Hematopoietic multipotent progenitor cell treated with erythropoietin and hydrocortisone succinate and interleukin-3 and kit ligand, for 15 days (in vitro differentiated cells): ENCODE measurements at regions not wholly inside any gene's neighbourhood (a gene's known extent, or its start where the extent isn't known, plus 50 kb on each side); places are given as distances from the start of the nearest gene placed in this dataset.

Experiments used
- DNase-seq: peaks from one replicate; pipeline ENCODE4 v3.0.0-alpha.2; 2015; ENCODE audit warnings: low spot score

- peak; percentile 16 for DNase-seq
These were observed 133.8 kb upstream of the NUDT4 start for GRCh38 chr12:93243689-93244513.

GRCh38 chr12:93244514-93245077 is 133.1 kb upstream of the NUDT4 start:
- DNase-seq: peak; percentile 18

- peak; percentile 17 for DNase-seq
These were observed 132.2 kb upstream of the NUDT4 start for GRCh38 chr12:93245543-93245942.

GRCh38 chr12:93247313-93247991 is 130.3 kb upstream of the NUDT4 start:
- DNase-seq: no peak

- DNase-seq: no peak
These were observed 125.5 kb upstream of the NUDT4 start for GRCh38 chr12:93252221-93252620.

GRCh38 chr12:93254911-93255310 is 122.8 kb upstream of the NUDT4 start:
- DNase-seq: no peak

- DNase-seq: no peak
These were observed 121.3 kb upstream of the NUDT4 start for GRCh38 chr12:93256256-93256969.

- no peak for DNase-seq
These were observed 116.1 kb upstream of the NUDT4 start for GRCh38 chr12:93261505-93262094.

GRCh38 chr12:93272997-93273396 is 104.7 kb upstream of the NUDT4 start:
- DNase-seq: no peak

- no peak for DNase-seq
These were observed 103.7 kb upstream of the NUDT4 start for GRCh38 chr12:93273834-93274564.

- no peak for DNase-seq
These were observed 102.8 kb upstream of the NUDT4 start for GRCh38 chr12:93274937-93275336.

- DNase-seq: no peak
These were observed 102.1 kb upstream of the NUDT4 start for GRCh38 chr12:93275589-93275988.

GRCh38 chr12:93279565-93280412 is 97.9 kb upstream of the NUDT4 start:
- no peak for DNase-seq

- DNase-seq: no peak
These were observed 90.6 kb upstream of the NUDT4 start for GRCh38 chr12:93287149-93287548.

GRCh38 chr12:93288626-93289025 is 89.1 kb upstream of the NUDT4 start:
- DNase-seq: no peak

GRCh38 chr12:93290391-93290790 is 87.3 kb upstream of the NUDT4 start:
- no peak for DNase-seq

GRCh38 chr12:93292213-93292612 is 85.5 kb upstream of the NUDT4 start:
- no peak for DNase-seq

- DNase-seq: no peak
These were observed 84.8 kb upstream of the NUDT4 start for GRCh38 chr12:93292731-93293566.

GRCh38 chr12:93297032-93297431 is 80.7 kb upstream of the NUDT4 start:
- no peak for DNase-seq

GRCh38 chr12:93297536-93297935 is 80.2 kb upstream of the NUDT4 start:
- no peak for DNase-seq
